Eye (tissue), 1 donor: ENCODE measurements at regions not wholly inside any gene's neighbourhood (a gene's known extent, or its start where the extent isn't known, plus 50 kb on each side); places are given as distances from the start of the nearest gene placed in this dataset.
A peak's percentile ranks its signal among the peaks of the same experiment; 100 is the strongest.

Experiments used
- DNase-seq: peaks from one replicate; pipeline ENCODE4 v3.0.0-alpha.2; 2015

- DNase-seq: no peak
Measured at GRCh38 chr9:1269533-1270315, 219.6 kb downstream of the DMRT2 start.

DNA sequence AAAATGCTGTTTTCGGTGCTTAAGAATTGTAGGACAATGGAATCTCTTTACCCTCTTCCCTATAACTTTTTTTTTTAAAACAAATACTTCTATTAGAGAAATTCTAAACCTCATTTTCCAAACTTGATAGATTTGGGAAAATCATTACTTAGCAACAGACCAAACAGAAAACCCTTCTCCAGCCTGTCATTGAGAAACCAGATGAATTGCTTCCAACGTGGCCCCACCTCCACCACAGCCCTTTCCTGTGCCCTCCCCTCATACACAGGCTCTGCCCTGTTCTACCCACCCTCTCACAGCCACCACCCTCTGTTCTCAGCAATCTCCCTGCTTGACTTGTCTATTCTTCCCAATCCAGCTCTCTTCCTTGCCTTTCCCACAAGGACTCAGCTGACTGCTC is 221.2 kb downstream of the DMRT2 start:
- no peak for DNase-seq

DNA sequence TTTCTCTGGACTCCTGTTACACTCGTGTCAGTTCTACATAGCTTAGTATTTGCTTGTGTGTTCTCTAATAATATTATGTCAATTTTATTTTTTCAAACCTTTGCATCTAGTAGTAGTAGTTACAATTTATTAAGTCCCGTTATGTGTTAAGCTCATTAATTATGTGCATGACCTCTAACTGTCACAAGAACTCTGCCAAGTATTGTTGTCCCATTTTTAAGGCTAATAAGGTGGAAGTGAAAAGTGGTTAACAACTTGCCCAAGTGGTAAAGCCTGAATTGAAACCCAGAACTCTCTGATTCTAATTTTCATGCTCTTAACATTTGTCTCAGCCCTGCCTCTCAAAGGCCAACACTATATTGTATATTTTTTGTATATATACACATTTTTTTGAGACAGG is 221.6 kb downstream of the DMRT2 start:
- no peak for DNase-seq

- no peak for DNase-seq
Measured at GRCh38 chr9:1272488-1272887, 222.3 kb downstream of the DMRT2 start.

DNA sequence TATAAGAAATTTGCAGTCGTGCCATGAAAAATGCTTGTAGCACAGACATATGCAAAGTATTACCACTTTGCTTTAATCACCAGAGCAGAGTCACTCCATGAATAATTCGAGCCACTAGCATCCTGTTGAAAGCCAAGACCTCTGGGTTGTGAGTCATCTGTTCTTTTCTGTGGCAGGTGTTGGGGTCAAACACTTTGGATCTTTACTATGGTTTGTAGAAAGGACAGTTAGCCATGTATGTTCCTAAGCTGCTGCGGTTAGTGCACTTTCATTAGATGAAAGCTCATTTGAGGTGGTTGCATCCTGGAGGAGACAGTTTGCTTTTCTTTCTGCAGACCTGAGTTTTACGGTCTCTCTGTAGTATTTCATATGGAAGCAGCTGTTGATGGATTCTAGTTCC is 223.7 kb downstream of the DMRT2 start:
- DNase-seq: no peak

DNA sequence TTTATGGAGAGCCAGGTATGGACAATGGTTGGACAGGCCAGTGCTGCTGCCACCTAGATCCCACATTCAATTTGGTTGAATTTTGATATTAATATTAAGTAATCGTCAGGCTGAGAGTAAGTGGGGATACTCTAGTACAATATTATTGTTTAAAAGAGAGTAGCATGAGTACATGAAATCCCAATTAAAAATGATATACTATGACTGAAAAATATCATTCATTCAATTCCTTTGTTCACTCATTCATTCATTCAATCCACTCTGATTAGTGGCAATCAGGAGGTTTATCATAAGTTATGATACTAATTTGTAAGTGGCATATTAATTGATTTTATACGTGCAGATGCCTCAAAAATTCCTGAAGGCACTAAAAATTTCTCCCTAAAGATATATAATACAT is 224.2 kb downstream of the DMRT2 start:
- no peak for DNase-seq

DNA sequence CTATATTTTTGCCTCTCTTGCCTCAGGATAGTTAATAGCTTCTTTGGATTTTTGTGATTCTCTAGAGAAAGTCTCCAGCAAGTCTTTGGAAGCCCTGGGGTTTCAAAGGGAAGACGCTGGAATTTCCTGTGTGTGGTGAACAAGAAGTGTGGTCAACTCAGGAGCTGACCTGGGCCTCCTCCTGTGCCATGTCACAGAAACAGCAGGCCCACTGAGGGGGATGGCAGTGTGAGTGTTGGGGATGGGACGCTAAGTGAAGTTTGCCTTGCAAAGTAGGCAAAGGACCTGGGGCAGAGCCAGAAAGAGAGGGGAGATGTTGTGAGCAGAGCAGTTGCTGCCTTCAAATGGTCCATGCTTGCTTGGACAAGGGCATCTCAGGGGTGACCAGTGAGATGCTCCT is 226.3 kb downstream of the DMRT2 start:
- DNase-seq: no peak

DNA sequence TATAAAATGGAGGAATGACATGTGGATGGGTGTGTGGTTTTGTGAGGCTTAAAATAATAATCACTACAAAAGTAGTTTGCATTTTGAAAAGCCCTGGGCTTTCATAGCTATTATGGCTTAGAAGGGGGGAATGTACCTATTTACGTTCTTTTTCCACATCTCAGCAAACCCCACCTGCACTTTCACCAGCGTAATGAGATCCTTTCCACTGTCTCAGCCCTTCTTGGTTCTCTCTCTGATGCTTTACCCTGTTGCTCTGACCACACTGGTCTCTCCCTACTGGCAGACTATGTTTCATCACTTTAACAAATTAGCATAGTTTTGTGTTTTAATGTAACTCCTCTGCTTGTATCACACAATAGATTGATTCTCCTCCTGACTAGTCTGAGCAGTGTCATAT is 234.6 kb downstream of the DMRT2 start:
- no peak for DNase-seq

DNA sequence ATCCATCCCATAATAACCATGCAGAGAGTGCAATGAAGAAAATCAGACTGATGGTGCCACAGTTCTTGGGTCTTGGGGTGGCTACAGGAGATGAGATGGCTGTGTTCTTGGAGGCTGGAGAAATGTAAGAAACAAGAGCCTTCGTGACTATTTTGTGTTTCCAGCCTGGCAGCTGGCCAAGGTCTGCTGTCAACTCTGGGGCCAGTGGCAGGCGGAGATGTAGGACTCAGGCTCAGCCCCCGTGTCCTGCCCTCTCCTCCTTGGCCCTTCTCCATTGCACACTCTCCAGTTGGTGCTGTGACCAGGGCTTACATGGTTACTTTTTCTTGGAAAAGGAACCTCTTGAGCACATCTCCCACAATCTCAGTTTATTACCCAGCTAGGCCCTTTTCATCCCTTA is 235.4 kb downstream of the DMRT2 start:
- no peak for DNase-seq

- DNase-seq: no peak
Measured at GRCh38 chr9:1292384-1292783, 242.2 kb downstream of the DMRT2 start.

DNA sequence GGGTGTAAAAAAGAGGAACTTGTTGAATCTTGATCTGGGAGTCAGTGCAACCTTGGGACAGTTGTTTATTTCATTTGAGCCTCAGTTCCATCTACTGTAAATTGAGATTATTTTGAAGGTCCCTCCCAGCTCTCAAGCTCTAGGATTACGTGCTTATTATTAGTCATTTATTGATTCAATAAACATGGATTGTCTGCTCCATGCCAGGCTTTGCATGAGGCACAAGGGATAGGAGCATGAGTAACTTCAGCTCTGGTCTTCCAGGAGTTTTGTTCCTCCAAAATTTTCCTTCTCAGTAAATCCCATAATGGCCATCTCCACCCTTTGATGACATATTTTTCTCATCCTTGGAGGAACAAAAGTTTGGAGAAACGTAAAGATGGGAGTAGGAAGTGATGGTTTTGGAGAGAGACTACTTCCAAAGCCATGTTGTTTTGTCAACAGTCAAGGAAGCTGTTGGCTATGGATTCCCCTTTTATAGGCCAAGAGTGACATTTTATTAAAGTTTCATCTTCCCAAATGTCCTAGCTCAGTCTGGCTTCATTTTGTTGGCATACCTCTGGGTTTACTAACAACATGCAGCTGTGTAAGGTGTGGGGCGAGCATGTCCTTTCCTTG is 244.6 kb downstream of the DMRT2 start:
- DNase-seq: no peak

GRCh38 chr9:1296331-1296730 is 246.2 kb downstream of the DMRT2 start:
- DNase-seq: no peak

DNA sequence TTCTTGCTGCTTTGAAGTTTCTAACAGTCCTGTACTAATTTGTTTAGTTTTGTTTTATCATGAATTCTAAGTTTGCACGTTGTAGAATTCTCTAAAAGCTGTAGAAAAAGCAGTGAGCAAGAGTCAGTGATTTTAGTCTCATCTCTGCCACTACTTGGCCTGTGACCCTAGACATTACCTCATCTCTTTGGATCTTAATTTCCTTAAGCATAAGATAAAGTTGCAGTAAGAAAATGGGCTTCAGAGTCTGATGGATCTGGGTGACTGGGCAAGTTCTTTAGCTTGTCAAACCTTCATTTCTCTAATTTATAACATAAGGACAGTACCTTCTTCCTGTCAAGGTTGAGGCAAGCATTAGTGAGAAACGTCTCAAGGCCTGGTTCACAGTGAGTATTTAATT is 247.9 kb downstream of the DMRT2 start:
- DNase-seq: no peak

DNA sequence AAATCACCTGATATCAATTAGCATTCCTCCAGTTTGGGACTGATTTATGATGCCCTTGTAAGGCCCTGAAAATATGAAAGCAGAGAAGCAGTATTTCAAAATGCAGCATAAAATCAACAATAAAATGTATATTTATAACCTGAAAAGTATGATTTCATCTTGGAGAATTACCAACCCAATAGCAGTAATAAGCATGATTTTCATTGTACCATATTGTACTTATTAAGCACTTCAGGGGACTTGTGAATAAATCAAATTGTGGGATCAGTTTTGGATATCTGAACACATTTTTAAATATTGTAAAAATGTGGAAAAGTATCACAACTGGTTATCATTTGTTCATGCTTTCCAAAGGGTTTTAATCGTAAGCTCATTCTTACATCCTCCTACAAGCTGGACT is 250.8 kb downstream of the DMRT2 start:
- peak; percentile 35 for DNase-seq

DNA sequence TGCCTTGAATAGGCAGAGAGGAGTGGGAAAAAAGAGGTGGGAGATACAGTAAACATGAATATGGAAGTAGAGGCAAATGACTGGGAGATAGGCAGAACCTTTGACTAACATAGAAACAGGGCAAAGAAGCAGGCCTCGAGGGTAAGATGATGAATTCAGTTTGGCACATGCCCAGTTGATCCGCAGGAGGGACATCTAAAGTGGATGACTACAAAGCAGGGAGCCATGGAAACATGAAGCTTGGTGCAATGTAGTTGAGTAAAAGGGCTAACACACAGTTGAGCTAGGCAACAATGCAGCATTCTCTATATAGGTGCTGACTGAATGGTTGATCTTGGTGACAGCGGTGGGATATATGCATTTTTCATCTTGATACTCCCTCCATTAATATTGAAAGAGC is 253.8 kb downstream of the DMRT2 start:
- DNase-seq: no peak

DNA sequence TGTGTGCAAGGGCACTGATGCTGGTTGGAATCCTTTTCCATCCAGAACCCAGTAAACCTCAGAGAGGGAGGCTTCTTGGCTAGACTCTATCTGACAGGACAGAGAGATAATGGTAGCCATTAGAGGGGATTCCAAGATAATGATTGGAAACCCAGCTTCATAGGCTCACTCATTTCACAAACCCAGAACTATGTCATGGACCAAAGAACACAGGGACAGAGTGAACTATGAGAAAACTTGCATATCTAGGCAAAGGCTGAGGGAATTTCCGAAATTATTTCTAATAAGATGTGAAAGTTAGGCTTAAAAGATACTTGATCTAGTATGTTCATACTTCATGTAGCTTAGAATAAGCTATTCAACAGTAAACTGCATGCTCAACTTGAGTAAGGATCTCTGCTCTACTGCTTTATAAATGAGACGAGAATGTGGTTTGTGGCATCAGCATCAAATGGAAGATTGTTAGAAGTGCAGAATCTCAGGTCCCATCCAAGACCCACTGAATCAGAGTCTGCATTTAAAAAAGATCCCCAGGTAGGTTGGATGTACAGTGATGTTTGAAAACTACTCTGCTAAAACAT is 261.4 kb downstream of the DMRT2 start:
- DNase-seq: no peak

DNA sequence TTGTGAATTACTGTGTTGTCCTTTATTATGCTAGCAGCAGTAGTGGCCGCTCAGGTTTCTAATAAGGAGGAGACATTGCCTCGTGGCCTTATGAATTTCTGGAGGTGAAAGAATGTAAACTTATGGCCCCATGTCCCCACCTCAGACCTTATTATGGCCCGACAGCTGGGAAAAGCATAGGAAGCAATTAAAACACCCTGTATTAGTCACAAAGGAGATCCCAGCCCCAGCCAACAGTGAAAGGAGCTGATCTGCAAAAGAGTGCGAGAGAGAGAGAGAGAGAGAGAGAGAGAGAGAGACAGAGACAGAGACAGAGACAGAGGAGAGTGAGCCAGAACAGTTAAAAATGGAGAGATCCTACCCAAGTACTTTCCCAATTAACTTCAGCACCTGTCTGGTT is 269.3 kb downstream of the DMRT2 start:
- DNase-seq: no peak

- DNase-seq: peak; percentile 33
Measured at GRCh38 chr9:1320051-1320557, 269.9 kb downstream of the DMRT2 start.

DNA sequence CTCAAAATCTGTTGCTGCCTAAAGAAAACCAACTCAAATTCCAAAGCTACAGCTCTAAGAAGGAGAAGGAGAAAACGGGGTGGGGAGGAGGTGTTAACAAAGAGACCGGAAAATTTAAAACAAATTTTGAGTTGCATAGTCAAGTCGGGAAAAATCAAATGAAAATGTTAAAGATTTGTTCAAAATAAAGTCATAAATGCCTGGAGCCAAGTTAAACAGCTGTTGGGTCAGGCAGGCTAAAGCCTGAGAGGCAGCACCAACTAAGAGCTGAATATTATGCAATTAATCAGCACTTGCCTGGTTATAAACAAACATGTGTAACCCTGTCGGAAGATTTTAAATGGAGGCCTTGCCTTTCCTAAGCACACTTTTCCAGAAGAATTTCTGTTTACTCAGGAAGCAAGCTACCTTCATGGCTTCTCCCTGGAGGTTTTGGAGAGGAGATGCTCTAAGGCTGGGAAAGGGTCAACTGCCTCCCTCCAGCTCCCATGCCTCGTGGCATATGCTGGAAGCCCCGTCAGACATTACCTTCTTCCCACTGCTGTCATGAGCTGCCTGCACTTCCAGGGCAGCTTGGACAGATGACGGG is 270.5 kb downstream of the DMRT2 start:
- peak; percentile 22 for DNase-seq

DNA sequence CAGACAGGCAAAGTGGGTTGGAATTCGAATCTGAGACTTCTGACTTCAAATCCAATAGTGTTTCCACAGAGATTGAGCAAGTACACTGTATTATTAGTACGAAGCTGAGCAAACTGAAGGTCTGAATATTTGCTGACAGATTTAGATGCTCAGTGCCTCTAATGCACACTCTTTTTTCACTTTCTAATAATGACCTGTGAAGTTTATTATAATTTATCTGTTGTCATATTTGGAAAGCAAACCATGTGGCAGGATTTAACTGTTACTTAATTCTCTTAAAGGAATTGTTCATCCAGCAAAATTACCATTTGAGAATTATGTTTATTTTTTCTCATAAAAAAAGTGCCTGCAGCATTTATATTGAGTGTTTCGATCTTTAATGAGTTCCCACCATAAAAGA is 277.3 kb downstream of the DMRT2 start:
- no peak for DNase-seq

GRCh38 chr9:1328341-1328740 is 278.2 kb downstream of the DMRT2 start:
- DNase-seq: no peak

DNA sequence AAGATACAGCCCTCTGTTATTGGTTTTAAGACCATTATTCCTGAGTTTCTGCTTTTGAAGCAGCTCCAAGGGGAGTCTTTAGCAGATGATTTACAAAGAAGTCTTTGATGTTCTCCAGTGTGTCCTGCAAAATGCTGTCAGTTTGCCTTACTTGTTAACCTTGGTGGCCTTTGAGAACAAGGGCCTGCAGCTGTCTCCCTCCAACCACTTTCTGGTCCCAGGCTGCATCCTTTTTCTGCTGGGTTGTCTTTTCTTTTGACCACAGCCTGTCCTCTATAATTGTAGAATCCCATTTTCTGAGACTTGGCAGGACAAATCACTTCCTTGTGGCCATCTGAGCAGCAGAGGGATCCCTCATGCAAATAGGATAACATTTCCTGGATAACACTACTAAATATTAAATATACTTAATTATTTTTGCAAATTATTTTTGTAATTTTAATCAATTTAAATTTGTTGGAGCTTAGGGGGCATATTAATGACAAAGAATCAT is 281.4 kb downstream of the DMRT2 start:
- no peak for DNase-seq

DNA sequence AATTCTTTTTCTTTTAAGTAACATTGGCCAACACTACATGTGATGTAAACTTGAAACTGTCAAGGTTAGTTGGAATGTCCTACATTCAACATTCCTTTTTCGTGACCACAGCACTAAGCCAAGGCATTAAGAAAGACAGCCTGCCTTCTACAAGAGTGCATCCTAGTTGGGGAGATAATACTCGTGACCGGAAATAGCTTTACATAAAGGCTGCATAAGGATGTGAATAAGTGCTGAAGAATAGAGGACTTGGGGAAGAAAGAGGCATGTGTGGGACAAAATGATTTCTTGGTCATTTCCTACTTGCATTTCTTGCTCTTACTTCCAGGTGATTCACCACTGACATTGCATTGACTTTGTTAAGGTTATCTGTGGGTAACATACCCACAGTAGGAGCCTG is 282.0 kb downstream of the DMRT2 start:
- DNase-seq: no peak

GRCh38 chr9:1335174-1335573 is 285.0 kb downstream of the DMRT2 start:
- no peak for DNase-seq
